Peyer's patch (tissue), 4 donors: ENCODE measurements at regions not wholly inside any gene's neighbourhood (a gene's known extent, or its start where the extent isn't known, plus 50 kb on each side); places are given as distances from the start of the nearest gene placed in this dataset.

Experiments used
- DNase-seq, 3 donors: peaks; one replicate each; pipeline ENCODE4 v3.0.0-alpha.2; 2017 to 2019
- H3K27ac ChIP-seq, 4 donors: fragments of 200-600 bp; sonication (generic); one replicate each; pipeline ENCODE4 v1.5.1; 2016 to 2019
- H3K27me3 ChIP-seq, 2 donors: fragments of 200-600 bp; sonication (generic); one replicate each; pipeline ENCODE4 v1.5.1; 2019
- H3K36me3 ChIP-seq, 3 donors: fragments of 200-600 bp; sonication (generic); one replicate each; pipeline ENCODE4 v1.5.1; 2016 to 2019
- H3K4me1 ChIP-seq, 4 donors: fragments of 200-600 bp; sonication (generic); one replicate each; pipeline ENCODE4 v1.5.1; 2016 to 2019
- H3K4me3 ChIP-seq, 4 donors: fragments of 200-600 bp; sonication (generic); 1 replicate in 3 of 4; 2 replicates in 1 of 4; pipeline ENCODE4 v1.5.1; 2016 to 2019; ENCODE audit warnings: mild to moderate bottlenecking in 1 of 4
- H3K9me3 ChIP-seq, 4 donors: fragments of 200-600 bp; sonication (generic); one replicate each; pipeline ENCODE4 v1.5.1; 2016 to 2019; ENCODE audit warnings: mild to moderate bottlenecking in 1 of 4
- POLR2A ChIP-seq, 2 donors: fragments of 450-650 bp; IDR thresholded peaks; one replicate each; pipeline ENCODE4 v1.5.1; 2017; ENCODE audit warnings: antibody characterized with exemption in 2 of 2, mild to moderate bottlenecking in 2 of 2, moderate library complexity in 2 of 2
- TF ChIP-seq, protein P1 (sequence below), 6 experiments: fragments of 450-650 bp in 4 of 6; fragments of 200-600 bp in 2 of 6; sonication (generic) in 1 of 6; IDR thresholded peaks; one replicate each; pipeline ENCODE4 v1.5.1; 2017 to 2019; ENCODE audit warnings: antibody characterized with exemption in 6 of 6, mild to moderate bottlenecking in 3 of 6, moderate library complexity in 1 of 6

DNA sequence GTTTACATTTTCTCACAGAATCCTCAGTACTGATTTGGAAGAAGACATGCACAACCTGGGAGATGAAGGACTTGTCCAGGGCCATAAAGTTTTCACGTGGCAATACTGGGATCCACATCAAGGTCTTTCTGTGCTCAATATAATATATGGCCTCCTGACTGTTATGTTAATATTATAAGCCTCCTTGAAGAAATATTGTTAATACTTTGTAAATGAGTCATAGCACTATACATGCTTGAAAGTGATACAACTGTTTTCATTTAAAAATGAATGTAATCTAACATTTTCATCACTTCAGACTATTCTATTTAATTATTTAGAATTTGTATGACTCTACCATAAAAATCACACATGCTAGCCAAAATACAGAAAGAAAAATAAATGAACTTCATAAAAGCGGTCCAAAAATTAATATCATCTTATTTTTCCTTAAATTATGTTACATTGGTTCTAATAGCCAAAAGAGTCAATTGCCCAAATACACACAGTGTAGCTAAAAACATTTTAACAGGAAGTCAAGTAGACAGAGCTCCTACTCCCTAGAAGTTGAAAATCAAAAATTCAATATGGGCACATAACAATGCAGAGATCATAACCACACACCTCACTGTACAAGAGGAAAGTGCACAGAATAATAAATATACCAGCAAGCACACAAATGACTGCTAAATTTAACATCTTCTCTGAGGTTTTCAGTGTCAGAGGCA is 188.0 kb upstream of the HDDC2 start:
- DNase-seq, result no peak
- no peak overlapping the region for H3K4me3 ChIP-seq

DNA sequence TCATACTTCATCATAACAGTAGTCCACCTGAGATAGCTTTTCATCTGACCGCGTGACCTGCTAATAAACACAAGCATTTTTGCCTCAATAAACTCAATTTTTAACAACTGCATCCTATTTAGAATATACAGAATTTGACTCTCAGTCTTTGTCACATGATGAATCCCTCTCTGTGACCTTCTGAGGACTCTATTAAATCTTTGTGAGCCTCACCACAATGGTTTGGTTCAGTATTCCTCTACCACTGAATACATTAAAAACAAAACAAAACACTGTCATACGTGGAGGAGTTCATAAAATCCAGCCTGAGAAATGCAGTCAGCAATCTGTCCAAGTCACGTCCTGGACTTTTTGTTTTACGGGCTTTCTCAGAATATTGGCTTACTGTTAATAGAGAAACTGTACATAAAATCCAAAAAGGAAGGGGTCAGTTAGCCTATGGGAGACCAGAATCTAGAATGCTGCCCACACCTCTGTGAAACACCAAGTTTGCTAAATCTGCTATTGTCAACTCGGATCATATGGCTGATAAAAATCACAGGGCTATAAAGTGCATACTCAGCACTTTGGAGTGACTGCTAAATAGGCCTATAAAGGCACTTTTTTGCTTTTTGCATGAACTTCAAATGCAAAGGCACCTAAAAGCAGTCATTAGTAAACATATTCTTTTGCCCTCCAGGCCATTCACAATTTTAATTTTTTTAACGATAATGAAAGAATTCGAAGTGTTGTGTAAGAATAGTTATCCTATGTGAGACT is 190.3 kb upstream of the HDDC2 start:
- H3K27me3 ChIP-seq, result no peaks in the 10 kb centered on the region
- H3K9me3 ChIP-seq, result no peaks in the 10 kb centered on the region
- H3K27ac ChIP-seq, result no peak overlapping the region
- no peak for DNase-seq
- H3K4me1 ChIP-seq, result no peaks in the 10 kb centered on the region
- TF ChIP-seq POLR2A (IDR thresholded peaks at IDR 0.05), result no peak
- TF ChIP-seq, protein P1, sequence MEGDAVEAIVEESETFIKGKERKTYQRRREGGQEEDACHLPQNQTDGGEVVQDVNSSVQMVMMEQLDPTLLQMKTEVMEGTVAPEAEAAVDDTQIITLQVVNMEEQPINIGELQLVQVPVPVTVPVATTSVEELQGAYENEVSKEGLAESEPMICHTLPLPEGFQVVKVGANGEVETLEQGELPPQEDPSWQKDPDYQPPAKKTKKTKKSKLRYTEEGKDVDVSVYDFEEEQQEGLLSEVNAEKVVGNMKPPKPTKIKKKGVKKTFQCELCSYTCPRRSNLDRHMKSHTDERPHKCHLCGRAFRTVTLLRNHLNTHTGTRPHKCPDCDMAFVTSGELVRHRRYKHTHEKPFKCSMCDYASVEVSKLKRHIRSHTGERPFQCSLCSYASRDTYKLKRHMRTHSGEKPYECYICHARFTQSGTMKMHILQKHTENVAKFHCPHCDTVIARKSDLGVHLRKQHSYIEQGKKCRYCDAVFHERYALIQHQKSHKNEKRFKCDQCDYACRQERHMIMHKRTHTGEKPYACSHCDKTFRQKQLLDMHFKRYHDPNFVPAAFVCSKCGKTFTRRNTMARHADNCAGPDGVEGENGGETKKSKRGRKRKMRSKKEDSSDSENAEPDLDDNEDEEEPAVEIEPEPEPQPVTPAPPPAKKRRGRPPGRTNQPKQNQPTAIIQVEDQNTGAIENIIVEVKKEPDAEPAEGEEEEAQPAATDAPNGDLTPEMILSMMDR (IDR thresholded peaks at IDR 0.05), result no peak
- H3K4me3 ChIP-seq, result no peak overlapping the region
- no peaks in the 10 kb centered on the region for H3K36me3 ChIP-seq

More for the DNA sequence above, 188.0 kb upstream of the HDDC2 start:
- Histone ChIP-seq H3K9me3 (no peaks in the 10 kb centered on the region), H3K4me1 (no peaks in the 10 kb centered on the region), H3K36me3 (no peaks in the 10 kb centered on the region), H3K27me3 (no peaks in the 10 kb centered on the region), H3K27ac (no peak overlapping the region)
- TF ChIP-seq, protein P1 (IDR thresholded peaks at IDR 0.05), result no peak
- no peak for TF ChIP-seq POLR2A (IDR thresholded peaks at IDR 0.05)

DNA sequence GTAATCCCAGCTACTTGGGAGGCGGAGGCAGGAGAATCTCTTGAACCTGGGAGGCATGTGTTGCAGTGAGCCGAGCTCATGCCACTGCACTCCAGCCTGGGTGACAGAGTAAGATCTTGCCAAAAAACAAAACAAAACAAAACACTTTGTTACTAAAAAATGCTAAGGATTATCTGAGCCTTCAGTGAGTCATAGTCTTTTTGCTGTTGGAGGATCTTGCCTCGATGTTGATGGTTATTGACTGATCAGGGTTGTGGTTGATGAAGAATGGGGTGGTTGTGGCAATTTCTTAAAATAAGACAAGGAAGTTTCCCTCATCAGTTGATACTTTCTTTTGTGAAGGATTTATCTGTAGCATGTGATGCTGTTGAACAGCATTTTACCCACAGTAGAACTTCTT is 196.8 kb upstream of the HDDC2 start:
- Histone ChIP-seq H3K9me3 (no peaks in the 10 kb centered on the region), H3K4me3 (no peak overlapping the region), H3K4me1 (no peaks in the 10 kb centered on the region), H3K27me3 (no peaks in the 10 kb centered on the region), H3K36me3 (no peaks in the 10 kb centered on the region), H3K27ac (no peak overlapping the region)
- DNase-seq, result no peak
- no peak for TF ChIP-seq POLR2A (IDR thresholded peaks at IDR 0.05)
- TF ChIP-seq, protein P1 (IDR thresholded peaks at IDR 0.05), result no peak

DNA sequence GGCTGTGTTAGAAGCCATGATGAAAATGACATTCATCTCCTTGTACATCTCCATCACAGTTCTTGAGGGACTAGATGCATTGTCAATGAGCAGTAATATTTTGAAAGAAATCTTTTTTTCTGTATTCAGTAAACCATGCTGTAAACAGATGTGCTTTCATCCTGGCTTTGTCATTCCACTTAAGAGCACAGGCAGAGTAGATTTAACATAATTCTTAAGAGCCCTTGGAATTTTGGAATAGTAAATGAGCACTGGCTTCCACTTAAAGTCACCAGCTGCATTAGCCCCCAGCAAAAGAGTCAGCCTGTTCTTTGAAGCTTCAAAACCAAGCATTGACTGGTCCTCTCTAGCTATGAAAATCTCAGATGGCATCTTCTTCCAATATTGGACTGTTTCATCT is 197.8 kb upstream of the HDDC2 start:
- Histone ChIP-seq H3K4me3 (no peak overlapping the region), H3K9me3 (no peaks in the 10 kb centered on the region), H3K27ac (no peak overlapping the region), H3K27me3 (no peaks in the 10 kb centered on the region), H3K36me3 (no peaks in the 10 kb centered on the region), H3K4me1 (no peaks in the 10 kb centered on the region)
- TF ChIP-seq, protein P1 (IDR thresholded peaks at IDR 0.05), result no peak
- no peak for TF ChIP-seq POLR2A (IDR thresholded peaks at IDR 0.05)
- no peak for DNase-seq

DNA sequence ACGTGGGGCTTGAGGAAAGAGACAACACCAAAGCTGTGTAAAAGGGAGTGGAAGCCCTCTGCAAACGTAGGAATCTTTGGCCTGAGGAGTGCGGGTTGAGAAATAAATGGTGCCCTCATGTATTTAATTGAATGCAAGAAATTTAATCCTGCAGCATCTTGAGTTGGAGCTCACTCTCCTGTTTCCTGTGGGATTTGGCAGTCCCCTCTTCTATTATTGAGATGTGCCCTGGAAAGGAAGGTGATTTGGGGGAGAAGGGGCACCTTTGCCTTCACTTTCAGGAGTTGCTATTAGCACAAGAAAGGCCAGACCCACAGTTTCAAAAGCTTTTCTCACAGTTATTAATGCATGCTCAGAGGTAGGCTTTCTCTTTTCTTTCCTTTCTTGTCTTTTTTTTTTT is 201.4 kb upstream of the HDDC2 start:
- TF ChIP-seq, protein P1 (IDR thresholded peaks at IDR 0.05), result no peak
- no peak for TF ChIP-seq POLR2A (IDR thresholded peaks at IDR 0.05)
- no peaks in the 10 kb centered on the region for H3K9me3 ChIP-seq
- no peak overlapping the region for H3K4me3 ChIP-seq
- H3K4me1 ChIP-seq, result no peaks in the 10 kb centered on the region
- no peak for DNase-seq
- no peaks in the 10 kb centered on the region for H3K36me3 ChIP-seq
- no peaks in the 10 kb centered on the region for H3K27me3 ChIP-seq
- H3K27ac ChIP-seq, result no peak overlapping the region
